NCI-H187 treated with DMSO at 0.1 percent for 48 hours (cell line): ENCODE measurements at regions not wholly inside any gene's neighbourhood (a gene's known extent, or its start where the extent isn't known, plus 50 kb on each side); places are given as distances from the start of the nearest gene placed in this dataset.

Source experiments
- DNase-seq: peaks from one replicate; lab custom pipeline; 2025; lab: John Stamatoyannopoulos, UW

DNA sequence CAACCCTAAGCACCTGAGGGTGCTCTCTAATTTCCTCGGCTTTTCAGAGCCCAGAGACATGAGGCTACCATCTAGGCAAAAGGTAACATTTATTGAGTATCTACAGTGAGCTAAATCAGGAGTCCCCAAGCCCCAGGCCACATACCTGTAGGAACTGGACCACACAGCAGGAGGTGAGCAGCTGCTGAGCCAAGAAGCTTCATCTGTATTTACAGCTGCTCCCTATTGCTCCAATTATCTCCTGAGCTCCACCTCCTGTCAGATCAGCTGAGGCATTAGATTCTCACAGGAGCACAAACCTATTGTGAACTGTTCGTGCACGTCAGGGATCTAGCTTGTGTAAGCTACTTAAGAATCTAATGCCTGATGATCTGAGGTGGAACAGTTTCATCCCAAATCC is 70.2 kb downstream of the RND3 start:
- DNase-seq, result no peak

DNA sequence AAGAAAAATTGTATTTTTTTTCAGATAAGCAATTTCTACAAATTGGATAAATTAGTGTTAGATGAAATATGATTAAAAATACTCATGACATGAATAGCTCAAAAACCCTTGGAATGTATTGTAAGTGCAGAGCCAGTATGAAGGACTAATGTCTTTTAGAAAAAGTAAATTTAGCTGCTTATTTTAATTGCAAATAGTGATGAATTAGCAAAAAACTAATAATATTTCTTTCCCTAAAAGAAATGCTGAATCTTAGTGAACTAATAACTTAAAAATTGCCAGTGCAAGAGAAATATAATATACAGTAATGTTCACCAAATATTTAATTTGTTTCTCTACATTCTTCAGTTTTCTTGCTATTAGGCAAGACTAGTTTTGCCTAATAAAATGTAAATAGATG is 72.4 kb downstream of the RND3 start:
- no peak for DNase-seq

DNA sequence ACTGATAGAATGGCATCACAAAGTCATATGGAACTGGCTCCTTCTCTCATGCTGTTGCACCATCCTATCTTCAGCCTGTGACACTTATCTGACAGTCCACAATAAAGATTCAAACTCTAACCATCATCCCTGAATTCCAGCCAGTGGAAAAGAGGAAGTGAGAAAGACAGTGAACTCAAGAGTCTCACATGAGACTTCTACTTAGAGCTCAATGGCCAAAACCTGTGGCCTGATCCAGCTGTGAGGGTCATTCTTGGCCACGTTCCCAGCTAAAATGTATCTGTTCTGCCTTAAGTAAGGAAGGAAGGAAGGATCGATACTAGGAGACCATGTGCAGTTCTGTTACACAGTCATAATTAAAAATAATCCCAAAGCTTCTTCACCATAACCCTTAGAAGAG is 73.6 kb downstream of the RND3 start:
- DNase-seq, result no peak

DNA sequence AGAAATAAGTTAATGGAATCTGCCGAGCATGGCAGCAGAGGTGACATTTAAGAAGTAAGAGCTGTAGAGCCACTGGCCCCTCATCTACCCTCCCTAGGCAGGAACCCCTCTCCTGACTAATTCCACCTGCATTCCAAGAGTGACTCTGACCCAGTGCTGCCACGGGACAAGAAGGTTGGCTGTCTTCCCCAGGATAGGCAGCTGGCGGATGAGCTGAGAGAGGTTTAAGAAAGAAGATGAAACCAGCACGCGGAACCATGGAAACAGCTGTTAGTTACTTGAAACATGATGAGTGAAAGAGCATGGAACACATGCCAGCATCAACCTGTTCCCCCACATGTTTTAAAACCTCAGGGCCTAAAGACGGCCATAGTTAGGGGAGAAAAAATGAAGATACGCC is 74.1 kb downstream of the RND3 start:
- DNase-seq, result no peak

DNA sequence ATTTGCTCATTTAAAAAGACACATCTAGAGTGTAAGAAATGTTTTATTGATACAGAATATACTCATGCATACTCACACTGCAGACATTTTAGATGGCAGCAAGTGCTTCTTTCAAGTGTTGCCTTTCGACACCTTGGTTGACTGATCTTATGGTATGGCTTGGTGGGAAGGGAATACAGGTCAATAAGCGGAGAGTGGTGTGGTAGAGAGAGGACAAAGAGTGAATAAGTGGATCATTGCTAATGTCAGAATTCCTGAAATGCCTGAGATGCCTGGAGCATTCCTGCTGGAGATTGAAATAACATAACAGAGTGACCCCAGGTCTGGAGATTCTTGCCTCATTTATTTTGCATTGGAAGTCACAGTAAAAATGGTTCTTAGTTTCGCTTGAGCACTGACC is 76.7 kb downstream of the RND3 start:
- DNase-seq, result no peak

DNA sequence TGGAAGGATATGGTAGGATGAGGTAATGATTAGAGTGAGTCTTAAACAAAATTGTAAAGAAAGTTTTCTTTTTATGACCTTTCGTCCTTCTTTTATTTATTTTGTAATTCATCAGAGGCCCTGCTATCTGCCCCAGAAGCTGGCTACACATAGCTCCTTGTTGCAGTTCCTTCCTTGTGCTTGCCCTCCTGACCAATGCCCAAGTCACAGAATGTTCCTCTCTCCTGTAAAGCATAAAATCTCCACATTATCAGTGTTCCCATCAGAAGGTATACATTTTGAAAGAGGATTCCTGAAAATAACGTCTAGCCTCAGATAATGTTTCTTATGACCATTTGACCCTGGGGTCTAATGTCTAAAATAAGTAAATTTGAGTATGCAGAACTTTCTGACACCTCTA is 78.3 kb downstream of the RND3 start:
- DNase-seq, result no peak

DNA sequence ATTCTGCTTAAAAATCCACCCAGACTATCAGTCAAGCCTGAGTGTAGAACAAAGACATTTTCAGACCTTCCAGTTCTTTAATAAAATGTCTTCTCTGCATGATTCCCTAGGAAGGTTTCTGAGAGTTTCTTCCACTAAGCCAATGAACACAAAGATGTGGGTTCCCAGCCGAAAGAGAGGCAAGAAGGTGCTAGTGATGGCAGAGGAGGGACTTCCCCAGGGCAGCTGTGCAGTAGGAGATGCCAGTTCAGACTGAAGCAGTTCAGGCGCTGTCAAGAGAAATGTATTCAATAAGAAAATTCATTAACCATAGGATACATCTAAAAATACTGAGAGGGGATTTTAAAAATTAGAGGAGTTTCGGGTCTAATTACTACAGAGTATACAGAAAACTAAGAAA is 83.3 kb downstream of the RND3 start:
- no peak for DNase-seq

DNA sequence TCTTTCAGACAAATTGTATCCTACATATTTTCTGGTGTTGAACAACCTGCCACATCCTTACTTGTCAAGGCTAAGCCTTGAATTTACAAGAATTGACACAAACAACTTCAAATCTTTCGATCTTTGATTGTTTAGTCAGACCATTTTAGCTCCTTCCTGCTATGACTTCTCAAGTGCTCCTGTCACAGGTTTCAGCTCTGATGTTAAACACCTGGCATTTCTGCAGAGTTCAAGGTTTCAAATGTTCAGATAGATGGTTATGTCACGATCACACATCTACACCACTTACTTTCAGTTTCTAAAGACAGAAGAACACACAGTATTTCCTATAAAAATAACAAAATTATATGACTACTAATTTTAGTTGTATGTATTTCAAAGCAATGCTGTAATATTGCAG is 84.0 kb downstream of the RND3 start:
- no peak for DNase-seq

DNA sequence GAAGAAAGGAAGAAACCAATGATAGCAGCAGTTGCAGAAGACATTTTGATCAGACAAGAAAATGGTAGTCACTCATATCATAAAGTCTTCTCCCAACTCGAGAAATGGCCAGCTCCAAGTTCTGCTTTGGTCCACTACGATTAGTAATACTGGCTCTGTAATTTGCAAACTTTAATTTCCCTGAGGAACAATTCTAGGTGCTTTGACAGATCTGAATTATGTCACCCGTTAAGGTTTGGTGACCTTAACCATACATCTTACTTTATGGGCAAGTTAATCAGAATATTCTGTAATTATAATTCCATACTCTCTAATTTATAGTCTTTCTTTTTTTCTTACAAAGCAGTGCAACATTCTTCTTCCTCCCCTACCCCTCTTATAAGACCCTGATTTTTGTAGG is 84.5 kb downstream of the RND3 start:
- DNase-seq, result no peak

DNA sequence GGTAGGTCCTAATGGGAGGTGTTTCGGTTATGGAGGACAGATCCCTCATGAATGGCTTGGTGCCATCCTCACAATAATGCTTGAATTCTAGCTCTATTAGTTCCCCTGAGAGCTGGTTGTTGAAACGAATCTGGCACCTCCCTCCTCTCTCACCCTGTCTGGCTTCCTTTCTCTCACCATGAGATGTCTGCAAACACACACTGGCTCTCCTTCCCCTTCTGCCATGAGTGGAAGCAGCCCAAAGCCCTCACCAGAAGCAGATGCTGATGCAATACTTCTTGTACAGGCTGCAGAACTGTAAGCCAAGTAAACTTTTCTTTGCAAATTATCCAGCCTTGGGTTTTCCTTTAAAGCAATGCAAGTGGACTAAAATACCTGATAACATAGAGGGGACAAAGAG is 86.6 kb downstream of the RND3 start:
- DNase-seq, result no peak

DNA sequence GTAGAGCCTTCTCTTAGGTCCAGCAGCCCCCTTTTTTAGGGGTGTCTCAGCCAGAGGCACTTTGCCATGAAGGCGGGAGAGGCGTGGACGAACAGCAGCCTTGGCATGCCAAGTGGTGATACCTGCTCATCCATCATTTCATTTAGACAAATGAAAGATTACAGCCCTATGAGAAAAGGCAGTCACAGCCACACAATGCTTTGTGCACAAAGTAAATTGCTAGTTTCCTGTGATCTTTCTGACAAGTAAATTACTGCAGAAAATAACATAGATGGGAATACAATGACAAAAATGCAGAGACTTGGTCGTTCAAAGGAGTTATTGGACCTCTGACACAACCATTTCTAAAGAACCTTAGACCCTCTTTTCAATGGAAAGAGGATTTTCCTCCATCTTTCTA is 94.9 kb downstream of the RND3 start:
- DNase-seq, result no peak

DNA sequence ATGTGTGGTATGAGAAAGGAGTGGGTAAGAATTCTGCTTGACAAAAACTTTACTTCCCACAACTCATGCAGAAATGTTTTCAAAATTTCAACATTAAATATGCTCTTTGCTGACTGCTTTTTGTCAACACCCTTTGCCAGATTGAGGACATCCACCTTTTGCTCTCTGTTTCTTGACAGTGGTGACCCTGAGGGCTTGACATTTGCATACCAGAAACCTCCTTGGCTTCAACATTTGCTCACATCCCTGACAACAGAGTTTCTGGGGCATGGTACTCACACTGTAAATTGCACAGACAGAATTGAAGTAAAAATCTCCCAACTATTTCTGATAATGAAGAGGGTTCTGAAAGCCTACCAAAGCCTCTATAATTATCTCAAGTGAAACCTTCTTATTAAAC is 95.7 kb downstream of the RND3 start:
- DNase-seq, result no peak

DNA sequence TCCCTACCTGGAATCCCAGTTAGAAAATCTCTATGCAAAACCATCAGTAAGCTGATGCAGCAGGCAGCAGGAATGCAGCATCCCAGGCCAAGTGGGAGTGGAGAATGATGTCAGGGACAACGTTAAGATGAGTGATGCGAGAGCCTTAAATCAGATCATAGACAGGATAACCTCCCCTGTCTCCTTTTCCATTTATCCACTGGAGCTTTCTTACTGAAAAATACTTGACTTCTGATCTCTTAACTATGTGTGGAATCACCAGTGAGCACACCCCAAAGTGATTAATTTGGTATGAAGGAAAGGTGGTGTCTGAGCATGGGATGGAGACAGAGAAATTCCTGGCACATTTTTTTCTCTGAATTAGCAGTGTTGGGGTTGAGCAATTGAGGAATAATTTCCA is 98.0 kb downstream of the RND3 start:
- DNase-seq, result no peak

DNA sequence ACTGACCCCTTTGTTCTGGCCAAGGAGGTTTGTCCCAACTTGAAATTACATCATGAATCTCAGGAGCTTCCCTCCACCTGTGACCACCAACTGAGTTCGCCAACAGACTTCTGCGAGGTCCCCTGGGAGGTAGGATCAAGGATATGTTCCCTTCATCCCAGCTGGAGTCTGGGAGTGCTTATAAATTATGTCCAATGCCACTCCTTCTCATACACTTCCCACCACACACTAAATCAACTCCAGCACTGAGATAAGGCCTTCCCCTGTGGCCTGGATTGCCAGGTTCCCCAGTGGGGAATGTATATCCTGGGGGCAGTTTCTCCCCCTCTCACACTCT is 99.2 kb downstream of the RND3 start:
- no peak for DNase-seq

DNA sequence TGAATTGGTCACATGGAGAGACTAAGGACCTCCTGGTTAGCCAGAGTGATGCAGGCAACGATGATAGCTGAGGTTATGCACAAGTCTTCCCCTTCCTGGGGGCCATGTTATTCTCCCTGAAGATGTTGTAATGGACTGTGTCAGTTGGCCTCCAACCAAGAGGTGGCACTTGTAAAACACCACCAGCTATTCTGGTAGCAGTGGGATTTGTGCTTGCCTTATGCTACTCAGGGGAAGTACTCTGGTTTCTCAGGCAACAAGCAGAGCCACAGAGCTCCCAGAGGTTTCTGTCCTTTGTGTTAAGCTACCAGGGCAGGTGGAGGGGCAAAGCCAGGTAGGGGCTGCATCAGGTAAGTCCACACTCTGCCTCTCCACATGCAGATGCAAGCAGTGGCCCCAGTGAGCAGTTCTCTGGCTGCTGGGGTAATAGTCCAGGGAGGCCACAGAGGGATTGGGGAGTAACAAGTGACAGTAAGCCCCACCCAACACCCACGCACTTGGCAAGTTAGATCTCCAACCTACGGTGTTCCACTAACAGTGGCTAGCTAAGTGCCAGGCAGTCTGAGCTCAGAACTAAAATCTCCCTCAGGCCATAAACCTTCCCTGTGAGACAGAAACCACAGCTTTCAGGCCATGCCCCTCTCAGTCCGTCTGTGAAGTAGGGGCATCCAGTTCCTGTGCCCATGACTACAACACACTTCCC is 99.7 kb downstream of the RND3 start:
- no peak for DNase-seq

DNA sequence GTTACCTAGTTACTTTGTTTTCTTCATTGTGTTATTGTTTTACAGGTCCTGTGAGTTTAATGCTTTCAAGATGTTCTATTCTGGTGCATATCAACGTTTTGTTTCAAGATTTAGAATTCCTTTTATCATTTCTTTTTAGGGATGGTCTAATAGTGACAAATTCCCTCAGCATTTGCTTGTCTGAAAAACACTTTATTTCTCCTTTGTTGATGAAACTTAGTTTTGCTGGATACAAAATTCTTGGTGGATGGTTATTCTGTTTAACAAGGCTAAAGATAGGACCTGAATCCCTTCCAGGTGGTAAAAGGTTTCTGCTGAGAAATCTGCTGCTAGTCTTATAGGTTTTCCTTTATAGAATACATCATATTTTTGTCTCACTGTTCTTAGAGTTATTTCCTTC is 102.3 kb downstream of the RND3 start:
- DNase-seq, result no peak

DNA sequence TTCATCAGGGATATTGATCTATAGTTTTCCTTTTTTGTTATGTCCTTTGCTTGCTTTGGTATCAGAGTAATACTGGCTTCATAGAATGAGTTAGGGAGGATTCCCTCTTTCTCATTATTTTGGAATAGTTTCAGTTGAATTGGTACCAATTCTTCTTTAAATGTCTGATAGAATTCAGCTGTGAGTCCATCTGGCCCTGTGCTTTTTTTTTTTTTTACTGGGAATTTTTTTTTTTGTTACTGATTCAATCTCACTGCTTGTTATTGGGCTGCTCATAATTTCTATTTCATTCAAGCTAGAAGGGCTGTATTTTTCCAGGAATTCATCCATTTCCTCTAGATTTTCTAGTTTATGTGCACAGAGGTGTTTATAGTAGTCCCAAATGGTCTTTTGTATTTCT is 103.9 kb downstream of the RND3 start:
- DNase-seq, result no peak

DNA sequence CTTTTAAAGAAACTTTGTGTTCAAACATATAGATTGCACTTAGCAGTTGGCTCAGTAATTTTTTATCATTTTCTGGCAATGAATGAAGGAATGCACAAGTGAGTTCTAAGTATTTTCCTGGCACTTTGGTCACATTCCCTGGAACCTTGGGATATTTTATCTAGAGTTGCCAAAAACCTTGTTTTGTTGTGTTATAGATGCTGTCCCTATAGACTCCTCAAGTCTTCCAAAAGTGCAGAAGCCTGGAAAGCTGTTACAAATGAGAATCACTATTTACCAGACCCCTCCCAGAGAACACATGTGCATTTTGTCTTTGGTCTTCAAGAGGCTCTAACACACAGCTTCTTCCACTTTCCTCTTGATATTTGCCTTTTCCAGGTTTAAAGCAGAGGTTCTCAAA is 108.3 kb downstream of the RND3 start:
- no peak for DNase-seq

DNA sequence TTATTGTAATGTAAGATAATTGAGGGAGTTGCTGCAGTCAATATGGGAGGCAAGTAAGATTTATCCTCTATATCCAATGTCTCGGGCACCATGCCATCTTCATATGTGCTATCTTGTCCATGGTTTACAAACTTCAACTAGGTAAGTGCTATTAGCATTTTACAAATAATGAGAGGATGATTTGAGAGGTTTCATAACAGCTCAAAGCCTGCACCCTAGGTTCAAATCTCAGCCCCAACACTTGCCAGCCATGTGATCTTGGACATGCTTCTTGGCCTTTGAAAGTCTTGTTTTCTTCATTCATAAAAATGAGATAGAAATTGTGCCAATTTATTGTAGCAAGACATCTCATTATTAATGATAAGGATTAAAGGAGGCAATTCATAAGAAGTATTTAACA is 108.8 kb downstream of the RND3 start:
- no peak for DNase-seq

DNA sequence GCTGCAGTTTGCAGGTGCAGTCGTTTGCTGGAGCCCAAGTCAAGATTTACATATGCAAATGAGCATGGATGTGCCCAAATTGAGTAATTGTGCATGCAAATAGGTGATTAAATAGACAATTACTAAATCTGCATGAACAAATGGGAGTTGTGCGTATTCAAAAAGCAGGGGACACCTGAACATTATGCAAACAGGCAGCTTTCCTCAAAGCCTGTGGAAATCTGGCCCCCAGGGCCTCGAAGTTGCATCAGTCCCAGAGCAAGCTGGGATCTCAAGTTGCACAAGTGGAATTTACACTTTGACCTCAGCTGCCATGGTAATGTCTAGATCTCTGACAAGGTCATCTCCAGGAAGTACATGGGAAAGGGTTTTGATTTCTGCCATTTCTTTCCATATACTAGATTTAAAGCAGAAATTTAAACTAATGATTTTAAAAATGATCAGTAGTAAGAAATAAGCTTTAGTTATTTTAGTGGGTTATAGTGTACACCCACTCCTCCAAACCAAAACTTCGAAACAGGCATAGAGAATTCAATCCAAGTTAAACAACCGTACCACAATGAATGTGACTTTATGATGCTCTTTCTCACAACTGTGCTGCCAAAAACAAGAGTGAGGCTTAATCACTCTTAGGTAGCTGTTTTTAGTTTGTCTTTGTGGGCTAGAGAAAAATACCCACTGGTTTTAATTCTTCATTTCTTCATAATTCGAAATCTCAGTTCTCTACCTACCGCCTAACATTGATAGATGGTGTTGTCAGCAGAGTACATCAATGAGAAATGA is 110.7 kb downstream of the RND3 start:
- DNase-seq, result no peak

DNA sequence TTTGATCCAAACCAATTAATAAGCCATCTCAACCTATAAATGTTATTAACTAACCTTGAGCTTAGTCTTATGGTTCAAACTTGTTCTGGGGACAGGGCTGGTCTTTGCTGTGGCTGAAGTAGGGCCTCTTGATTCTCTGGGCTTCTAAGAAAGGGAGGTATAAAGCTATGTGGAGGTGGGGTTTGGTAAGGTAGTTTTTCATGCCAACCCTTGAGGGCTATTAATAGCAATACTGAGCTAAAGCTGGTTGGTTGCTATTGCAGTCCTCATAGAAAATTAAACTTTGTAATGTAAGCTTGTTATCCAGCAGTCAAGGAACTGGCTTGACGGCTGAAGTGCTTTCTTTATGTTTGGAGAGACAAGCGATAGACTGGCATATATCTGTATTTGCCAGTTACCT is 112.1 kb downstream of the RND3 start:
- DNase-seq, result no peak

DNA sequence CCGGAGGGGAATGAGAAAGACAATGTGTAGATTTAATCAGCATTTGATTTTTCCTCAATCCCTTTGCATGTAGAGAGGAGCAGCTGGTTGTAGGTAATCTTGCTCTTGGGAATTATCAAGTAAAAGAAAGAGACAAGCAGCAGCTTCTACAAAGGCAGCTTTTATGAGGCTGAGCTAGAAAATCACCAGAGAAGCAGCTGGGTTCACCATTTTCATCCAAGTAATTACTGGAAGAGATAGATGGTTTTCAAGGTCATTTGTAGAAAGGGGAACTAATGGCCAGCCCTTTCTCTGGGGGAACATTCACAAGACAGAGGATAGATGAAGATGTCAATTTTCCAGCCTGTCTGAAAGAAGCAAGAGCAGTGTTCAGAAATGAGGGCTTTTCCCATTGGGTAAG is 113.0 kb downstream of the RND3 start:
- DNase-seq, result no peak

DNA sequence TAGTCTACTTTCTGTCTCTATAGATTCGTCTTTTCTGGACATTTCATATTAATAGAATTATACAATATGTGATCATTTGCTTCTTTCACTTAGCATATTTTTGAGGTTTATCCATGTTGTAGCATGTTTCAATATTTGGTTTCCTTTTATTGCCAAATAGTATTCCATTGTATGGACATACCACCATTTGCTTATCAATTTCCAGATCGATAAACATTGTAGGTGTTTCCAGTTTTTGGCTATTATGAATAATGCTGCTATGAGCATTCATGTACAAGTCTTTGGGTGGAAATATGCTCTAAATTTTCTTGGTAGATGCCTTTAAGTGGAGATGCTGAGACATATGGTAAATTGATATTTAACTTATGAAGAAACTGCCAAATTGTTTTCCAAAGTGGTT is 114.1 kb downstream of the RND3 start:
- DNase-seq, result no peak
